Kidney epithelial cell (primary cell): ENCODE measurements at regions not wholly inside any gene's neighbourhood (a gene's known extent, or its start where the extent isn't known, plus 50 kb on each side); places are given as distances from the start of the nearest gene placed in this dataset.

ENCODE experiments used
- DNase-seq: peaks from one replicate; pipeline ENCODE4 v3.0.0-alpha.2; 2010; ENCODE audit warnings: low read depth
- H3K27me3 ChIP-seq: 2 replicates; pipeline ENCODE4 v1.6.0; 2011; ENCODE audit warnings: low read length; ENCODE audit not compliant: control insufficient read depth, insufficient read depth
- H3K36me3 ChIP-seq: 2 replicates; pipeline ENCODE4 v1.5.1; 2011; ENCODE audit warnings: low read length; ENCODE audit not compliant: control insufficient read depth, insufficient read depth
- H3K4me3 ChIP-seq: 2 replicates; pipeline ENCODE4 v1.5.1; 2011; ENCODE audit warnings: low read depth, mild to moderate bottlenecking, control low read depth, low read length
- TF ChIP-seq, protein P1 (sequence below): IDR thresholded peaks from 2 replicates; pipeline ENCODE4 v1.5.1; 2011; ENCODE audit warnings: mild to moderate bottlenecking, moderate library complexity, low read length, control low read depth, inconsistent platforms; ENCODE audit not compliant: insufficient read depth, poor library complexity, severe bottlenecking

DNA sequence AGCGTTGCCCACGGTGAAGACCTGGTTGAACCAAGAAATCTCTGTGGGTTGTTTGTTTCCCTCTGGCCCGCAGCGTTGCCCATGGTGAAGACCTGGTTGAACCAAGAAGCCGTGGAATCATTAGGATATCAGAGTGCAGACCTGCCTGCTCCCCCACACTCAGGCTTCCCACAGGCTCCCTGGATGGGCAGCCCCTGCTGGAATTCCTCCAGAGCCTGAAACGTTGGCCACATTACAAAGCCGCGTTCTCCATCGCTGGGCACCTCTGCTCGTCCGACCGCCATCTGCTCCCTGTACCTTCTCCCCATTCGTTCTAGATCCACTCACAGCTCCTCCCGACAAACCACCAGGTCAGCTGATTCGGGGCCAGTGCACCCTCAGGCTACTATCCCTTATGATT, 266.9 kb upstream of the SHH start:
- Histone ChIP-seq H3K36me3 (no peaks in the 10 kb centered on the region), H3K27me3 (no peaks in the 10 kb centered on the region), H3K4me3 (no peak overlapping the region)
- no peak for DNase-seq
- TF ChIP-seq, protein P1, sequence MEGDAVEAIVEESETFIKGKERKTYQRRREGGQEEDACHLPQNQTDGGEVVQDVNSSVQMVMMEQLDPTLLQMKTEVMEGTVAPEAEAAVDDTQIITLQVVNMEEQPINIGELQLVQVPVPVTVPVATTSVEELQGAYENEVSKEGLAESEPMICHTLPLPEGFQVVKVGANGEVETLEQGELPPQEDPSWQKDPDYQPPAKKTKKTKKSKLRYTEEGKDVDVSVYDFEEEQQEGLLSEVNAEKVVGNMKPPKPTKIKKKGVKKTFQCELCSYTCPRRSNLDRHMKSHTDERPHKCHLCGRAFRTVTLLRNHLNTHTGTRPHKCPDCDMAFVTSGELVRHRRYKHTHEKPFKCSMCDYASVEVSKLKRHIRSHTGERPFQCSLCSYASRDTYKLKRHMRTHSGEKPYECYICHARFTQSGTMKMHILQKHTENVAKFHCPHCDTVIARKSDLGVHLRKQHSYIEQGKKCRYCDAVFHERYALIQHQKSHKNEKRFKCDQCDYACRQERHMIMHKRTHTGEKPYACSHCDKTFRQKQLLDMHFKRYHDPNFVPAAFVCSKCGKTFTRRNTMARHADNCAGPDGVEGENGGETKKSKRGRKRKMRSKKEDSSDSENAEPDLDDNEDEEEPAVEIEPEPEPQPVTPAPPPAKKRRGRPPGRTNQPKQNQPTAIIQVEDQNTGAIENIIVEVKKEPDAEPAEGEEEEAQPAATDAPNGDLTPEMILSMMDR: no peak

DNA sequence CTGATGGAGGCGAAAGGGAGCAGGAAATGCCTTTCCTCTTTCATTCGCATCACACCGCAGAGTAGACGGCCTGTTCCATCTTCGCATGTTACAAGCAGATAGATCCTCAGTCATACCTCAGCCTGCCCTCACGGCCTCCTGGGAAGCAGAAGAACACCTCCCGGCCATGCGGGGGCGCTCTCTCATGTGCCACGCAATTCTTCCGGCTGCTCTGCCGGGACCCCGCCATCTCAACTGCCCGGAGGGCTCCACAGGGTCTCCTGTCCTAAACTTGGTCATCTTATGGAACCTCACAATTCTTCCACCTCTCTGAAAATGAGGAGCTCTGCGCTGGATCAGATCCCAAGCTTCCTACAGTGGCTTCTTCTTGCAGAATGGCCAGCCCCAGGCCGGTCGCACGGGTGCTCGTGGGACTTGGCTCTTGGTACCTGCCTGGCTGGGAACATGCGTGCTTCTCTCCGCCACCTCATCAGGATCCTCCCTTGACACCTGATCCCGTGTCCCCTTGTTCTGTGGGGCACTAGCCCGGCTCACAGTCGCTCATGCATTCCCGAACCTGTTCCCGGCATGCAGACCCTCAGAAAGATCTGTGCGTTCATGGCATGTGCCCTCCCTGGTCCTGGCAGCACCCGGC, 262.8 kb upstream of the SHH start:
- Histone ChIP-seq H3K36me3 (no peaks in the 10 kb centered on the region), H3K27me3 (no peaks in the 10 kb centered on the region), H3K4me3 (no peak overlapping the region)
- TF ChIP-seq, protein P1: no peak
- no peak for DNase-seq

DNA sequence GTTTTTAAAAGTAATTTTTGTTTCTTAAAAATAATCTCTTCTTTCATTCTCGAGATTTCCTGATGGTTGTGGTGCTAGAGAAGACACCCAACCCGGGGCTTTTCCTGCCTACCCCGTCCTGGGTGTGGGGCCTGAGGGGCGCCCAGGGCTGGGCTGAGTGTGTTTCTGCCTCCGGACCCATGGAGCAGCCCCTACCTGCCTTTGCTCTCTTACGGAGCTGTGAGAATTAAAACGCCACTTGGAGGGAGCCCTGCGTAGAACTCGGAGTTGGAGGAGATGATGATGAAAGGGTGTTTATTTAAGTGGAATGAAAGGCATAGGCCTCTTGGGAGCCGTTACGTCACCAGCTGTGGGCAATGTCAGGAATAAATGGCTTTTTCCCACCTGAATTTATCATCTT, 261.8 kb upstream of the SHH start:
- Histone ChIP-seq H3K27me3 (no peaks in the 10 kb centered on the region), H3K4me3 (no peak overlapping the region), H3K36me3 (no peaks in the 10 kb centered on the region)
- no peak for DNase-seq
- TF ChIP-seq, protein P1: no peak

DNA sequence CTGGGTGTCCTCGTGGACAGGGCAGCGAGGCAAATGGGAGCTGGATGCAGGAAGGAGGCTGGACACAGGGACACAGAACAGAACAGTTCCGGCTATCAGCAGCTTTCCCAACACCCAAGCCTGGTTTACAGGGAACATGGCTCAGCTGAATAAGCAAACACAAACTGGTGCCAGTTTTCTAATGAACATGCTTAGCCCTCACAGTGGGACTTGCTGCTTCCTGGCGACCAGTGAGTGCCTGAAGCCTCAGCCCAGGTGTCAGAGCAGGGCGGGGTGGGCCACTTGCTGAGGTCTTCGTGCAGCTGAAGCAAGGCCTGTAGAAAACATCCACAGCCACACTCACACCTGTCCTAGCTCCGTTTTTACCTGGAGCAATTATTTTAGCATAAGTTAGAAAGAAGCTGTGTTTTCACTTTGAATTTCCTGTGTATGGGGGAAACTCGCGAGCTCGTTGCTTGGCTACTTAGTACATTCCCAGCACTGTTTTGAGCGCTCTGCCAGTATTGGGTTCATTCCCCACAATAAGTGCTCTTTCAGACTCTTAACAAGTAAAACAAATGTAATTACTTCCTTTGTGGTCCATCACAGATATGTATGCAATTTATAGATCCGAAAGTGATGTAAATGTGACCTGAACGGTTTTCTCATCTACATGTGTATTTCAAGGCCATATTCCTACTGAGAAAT, 261.2 kb upstream of the SHH start:
- TF ChIP-seq, protein P1: no peak

DNA sequence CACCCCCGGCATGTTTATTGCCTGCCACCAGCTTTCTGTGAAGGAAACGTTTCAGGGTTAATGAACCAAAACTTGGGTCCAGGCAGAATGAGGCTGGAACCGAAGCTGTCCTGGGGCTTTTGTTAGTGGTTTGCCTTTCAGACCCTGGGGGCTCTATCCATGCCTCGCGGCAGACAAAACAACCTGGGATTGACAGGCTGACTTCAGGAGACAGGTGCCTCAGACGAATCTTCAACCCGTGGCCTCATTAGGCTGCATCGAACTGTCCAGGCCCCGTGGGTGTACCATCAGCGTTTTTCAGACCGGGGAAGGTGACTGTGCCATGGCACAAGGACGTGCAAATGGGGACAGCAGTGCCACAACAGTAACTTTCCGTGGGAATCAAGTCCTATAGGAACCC, 259.3 kb upstream of the SHH start:
- Histone ChIP-seq H3K27me3 (no peaks in the 10 kb centered on the region), H3K36me3 (no peaks in the 10 kb centered on the region), H3K4me3 (no peak overlapping the region)
- TF ChIP-seq, protein P1: no peak
- DNase-seq: no peak

More for the DNA sequence above, 261.2 kb upstream of the SHH start:
- H3K36me3 ChIP-seq: no peaks in the 10 kb centered on the region
- DNase-seq: no peak
- no peaks in the 10 kb centered on the region for H3K27me3 ChIP-seq
- H3K4me3 ChIP-seq: no peak overlapping the region

DNA sequence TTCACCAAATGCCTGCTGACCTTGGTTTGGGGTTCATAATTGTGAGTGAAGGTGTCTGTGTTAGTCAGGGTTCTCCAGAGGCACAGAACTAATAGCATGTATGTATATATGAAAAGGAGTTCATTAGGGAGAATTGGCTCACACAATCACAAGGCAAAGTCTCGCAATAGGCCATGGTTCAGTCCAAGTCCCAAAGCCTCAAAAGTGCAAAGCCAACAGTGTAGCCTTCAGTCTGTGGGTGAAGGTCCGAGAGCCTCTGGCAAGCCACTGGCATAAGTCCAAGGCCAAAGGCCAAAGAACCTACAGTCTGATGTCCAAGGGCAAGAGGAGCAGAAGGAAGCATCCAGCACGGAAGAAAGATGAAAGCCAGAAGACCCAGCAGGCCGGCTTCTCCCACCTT, 257.6 kb upstream of the SHH start:
- no peak for DNase-seq
- Histone ChIP-seq H3K27me3 (no peaks in the 10 kb centered on the region), H3K36me3 (no peaks in the 10 kb centered on the region), H3K4me3 (no peak overlapping the region)
- TF ChIP-seq, protein P1: no peak
